ENCODE measurements at regions not wholly inside any gene's neighbourhood (a gene's known extent, or its start where the extent isn't known, plus 50 kb on each side); places are given as distances from the start of the nearest gene placed in this dataset.

GRCh38 chr6:141884850-141885249 is 247.9 kb upstream of the GJE1 start:
- TF ChIP-seq CTCF (IDR thresholded peaks at IDR 0.05), result no peak
- no peak for TF ChIP-seq POLR2A (IDR thresholded peaks at IDR 0.05)
